Caco-2 (cell line): ENCODE measurements at regions not wholly inside any gene's neighbourhood (a gene's known extent, or its start where the extent isn't known, plus 50 kb on each side); places are given as distances from the start of the nearest gene placed in this dataset.

Source experiments
- BruUV-seq: library from RNA; stranded (reverse); fragments of 400-500 nt; replicated peaks from 2 replicates; lab custom pipeline; 2021; lab: Mats Ljungman, UMichigan
- CTCF ChIA-PET: fragments of 300-600 bp; sonication (Branson Sonifier 250); formaldehyde crosslinking; loops from one replicate; lab custom pipeline; 2022; ENCODE audit warnings: antibody characterized with exemption; lab: Charles Lee
- POLR2A ChIA-PET: fragments of 300-600 bp; sonication (Branson Sonifier 250); formaldehyde crosslinking; loops from one replicate; lab custom pipeline; 2022; ENCODE audit warnings: antibody characterized with exemption; lab: Charles Lee
- DNase-seq, 2 experiments: peaks; one replicate each; pipeline versions ENCODE4 v3.0.0 to v3.0.0-alpha.2; 2020 to 2022
- H3K27me3 ChIP-seq: replicated peaks from 2 replicates; pipeline ENCODE4 v1.6.0; 2011; ENCODE audit warnings: low read length; ENCODE audit not compliant: control insufficient read depth, insufficient read depth
- H3K36me3 ChIP-seq: 2 replicates; pipeline ENCODE4 v1.5.1; 2011; ENCODE audit warnings: low read length; ENCODE audit not compliant: control insufficient read depth, insufficient read depth
- H3K4me1 ChIP-seq: fragments of 250-450 bp; sonication (Bioruptor Pico); 2 replicates; pipeline ENCODE4 v1.5.1; 2020; ENCODE audit warnings: mild to moderate bottlenecking
- H3K4me3 ChIP-seq: 2 replicates; pipeline ENCODE4 v1.5.1; 2011; ENCODE audit warnings: low read depth, mild to moderate bottlenecking, control low read depth, low read length
- H3K9me3 ChIP-seq: fragments of 250-450 bp; sonication (Bioruptor Pico); 2 replicates; pipeline ENCODE4 v1.5.1; 2020; ENCODE audit warnings: mild to moderate bottlenecking, moderate library complexity
- H3K27ac Mint-ChIP-seq: one replicate; pipeline ENCODE4 v1.8.0; 2022; ENCODE audit warnings: mixed read lengths; ENCODE audit not compliant: unreplicated experiment
- H3K27me3 Mint-ChIP-seq: one replicate; pipeline ENCODE4 v1.8.0; 2022; ENCODE audit warnings: mixed read lengths; ENCODE audit not compliant: insufficient read depth, unreplicated experiment
- H3K36me3 Mint-ChIP-seq: one replicate; pipeline ENCODE4 v1.8.0; 2022; ENCODE audit warnings: mild to moderate bottlenecking, mixed read lengths; ENCODE audit not compliant: insufficient read depth, unreplicated experiment
- H3K4me1 Mint-ChIP-seq: one replicate; pipeline ENCODE4 v1.8.0; 2022; ENCODE audit warnings: low read depth, mixed read lengths; ENCODE audit not compliant: unreplicated experiment
- H3K4me3 Mint-ChIP-seq: one replicate; pipeline ENCODE4 v1.8.0; 2022; ENCODE audit warnings: mild to moderate bottlenecking, moderate library complexity, mixed read lengths; ENCODE audit not compliant: unreplicated experiment
- H3K9me3 Mint-ChIP-seq: one replicate; pipeline ENCODE4 v1.8.0; 2022; ENCODE audit warnings: mixed read lengths; ENCODE audit not compliant: unreplicated experiment
- intact Hi-C: fragments of 100-400 bp; cut with micrococcal nuclease; formaldehyde crosslinking; loops from one replicate; pipeline ENCODE4 v1.10.0; 2022; ENCODE audit not compliant: unreplicated experiment
- TF ChIP-seq, protein P1 (sequence below), 2 experiments: fragments of 200-600 bp in 1 of 2; IDR thresholded peaks; 1 replicate in 1 of 2; 2 replicates in 1 of 2; pipeline versions ENCODE4 v1.5.1 to v1.8.0; 2011 to 2022; ENCODE audit warnings: antibody characterized with exemption in 1 of 2, control low read depth in 1 of 2, inconsistent platforms in 1 of 2, low read depth in 1 of 2, low read length in 1 of 2, mild to moderate bottlenecking in 1 of 2, moderate library complexity in 1 of 2; ENCODE audit not compliant: insufficient read depth in 1 of 2, severe bottlenecking in 1 of 2, unreplicated experiment in 1 of 2

DNA sequence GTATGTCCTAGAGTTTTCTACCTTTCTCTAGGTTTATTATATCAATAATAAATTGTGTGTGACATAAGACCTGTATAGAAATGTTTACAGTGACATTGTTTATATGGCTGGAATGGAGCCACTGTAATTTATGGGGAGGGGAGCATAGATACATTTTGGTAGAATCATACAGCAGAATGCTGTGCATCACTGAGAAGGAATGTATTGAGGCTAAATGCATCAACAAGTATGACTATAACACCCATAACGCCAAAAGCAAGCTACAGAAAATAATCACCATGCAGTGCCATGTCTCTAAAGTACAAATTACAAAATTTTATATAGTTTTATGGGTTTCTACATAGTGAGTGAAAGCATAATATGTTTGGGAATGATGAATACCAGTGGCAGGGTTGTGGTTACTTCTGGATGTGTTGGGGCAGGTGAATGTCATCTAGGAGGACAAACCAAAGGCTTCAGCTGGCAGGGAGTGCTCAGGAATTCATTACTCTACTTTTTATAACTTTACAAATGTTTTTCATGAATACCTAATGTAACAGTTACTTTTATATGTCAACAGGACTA is 226.0 kb upstream of the NETO1 start:
- CTCF ChIA-PET, result no interaction called here
- no peaks in the 10 kb centered on the region for H3K36me3 Mint-ChIP-seq
- no peaks in the 10 kb centered on the region for H3K4me1 Mint-ChIP-seq

DNA sequence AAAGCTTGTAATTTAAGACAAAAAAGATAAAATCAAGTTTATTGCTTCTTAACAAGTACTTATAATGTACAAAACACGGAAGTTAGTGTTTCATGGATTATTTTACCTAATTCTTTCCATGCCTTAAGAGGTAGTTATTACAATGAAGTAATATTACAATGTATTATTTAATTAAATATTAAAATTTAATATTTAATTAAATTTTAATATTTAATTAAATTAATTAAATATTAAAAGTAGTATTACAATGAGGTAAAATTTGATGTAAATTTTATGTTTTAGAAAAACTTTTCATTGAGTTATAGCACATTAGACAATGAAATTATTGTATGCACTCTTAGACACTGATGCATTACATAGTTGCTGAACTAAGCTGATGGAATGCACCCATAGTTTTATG is 220.7 kb upstream of the NETO1 start:
- Mint-ChIP-seq H3K4me3 (no peak overlapping the region), H3K4me1 (no peaks in the 10 kb centered on the region), H3K36me3 (no peaks in the 10 kb centered on the region), H3K9me3 (no peaks in the 10 kb centered on the region), H3K27ac (no peak overlapping the region), H3K27me3 (no peaks in the 10 kb centered on the region)
- intact Hi-C loops, result no loop called here
- no peaks in the 10 kb centered on the region for H3K36me3 ChIP-seq
- CTCF ChIA-PET, result no interaction called here
- no peaks in the 10 kb centered on the region for H3K27me3 ChIP-seq
- TF ChIP-seq, protein P1, sequence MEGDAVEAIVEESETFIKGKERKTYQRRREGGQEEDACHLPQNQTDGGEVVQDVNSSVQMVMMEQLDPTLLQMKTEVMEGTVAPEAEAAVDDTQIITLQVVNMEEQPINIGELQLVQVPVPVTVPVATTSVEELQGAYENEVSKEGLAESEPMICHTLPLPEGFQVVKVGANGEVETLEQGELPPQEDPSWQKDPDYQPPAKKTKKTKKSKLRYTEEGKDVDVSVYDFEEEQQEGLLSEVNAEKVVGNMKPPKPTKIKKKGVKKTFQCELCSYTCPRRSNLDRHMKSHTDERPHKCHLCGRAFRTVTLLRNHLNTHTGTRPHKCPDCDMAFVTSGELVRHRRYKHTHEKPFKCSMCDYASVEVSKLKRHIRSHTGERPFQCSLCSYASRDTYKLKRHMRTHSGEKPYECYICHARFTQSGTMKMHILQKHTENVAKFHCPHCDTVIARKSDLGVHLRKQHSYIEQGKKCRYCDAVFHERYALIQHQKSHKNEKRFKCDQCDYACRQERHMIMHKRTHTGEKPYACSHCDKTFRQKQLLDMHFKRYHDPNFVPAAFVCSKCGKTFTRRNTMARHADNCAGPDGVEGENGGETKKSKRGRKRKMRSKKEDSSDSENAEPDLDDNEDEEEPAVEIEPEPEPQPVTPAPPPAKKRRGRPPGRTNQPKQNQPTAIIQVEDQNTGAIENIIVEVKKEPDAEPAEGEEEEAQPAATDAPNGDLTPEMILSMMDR (IDR thresholded peaks at IDR 0.05; ENCODE audit: insufficient read depth in 1 of 2, low read depth in 1 of 2, low read length in 1 of 2, severe bottlenecking in 1 of 2, unreplicated experiment in 1 of 2), result no peak
- DNase-seq, result no peak
- POLR2A ChIA-PET, result no interaction called here
- no peaks in the 10 kb centered on the region for H3K4me1 ChIP-seq
- no peaks in the 10 kb centered on the region for H3K9me3 ChIP-seq
- no peak overlapping the region for H3K4me3 ChIP-seq
- no TSS peak for BruUV-seq

More for the DNA sequence above, 226.0 kb upstream of the NETO1 start:
- H3K9me3 Mint-ChIP-seq, result no peaks in the 10 kb centered on the region
- Histone ChIP-seq H3K27me3 (no peaks in the 10 kb centered on the region), H3K36me3 (no peaks in the 10 kb centered on the region), H3K9me3 (no peaks in the 10 kb centered on the region), H3K4me3 (no peak overlapping the region), H3K4me1 (no peaks in the 10 kb centered on the region)
- no TSS peak for BruUV-seq
- no peak for DNase-seq
- no peaks in the 10 kb centered on the region for H3K27me3 Mint-ChIP-seq
- POLR2A ChIA-PET, result no interaction called here
- TF ChIP-seq, protein P1 (IDR thresholded peaks at IDR 0.05; ENCODE audit: insufficient read depth in 1 of 2, low read depth in 1 of 2, low read length in 1 of 2, severe bottlenecking in 1 of 2, unreplicated experiment in 1 of 2), result no peak
- H3K4me3 Mint-ChIP-seq, result no peak overlapping the region
- intact Hi-C loops, result no loop called here
- no peak overlapping the region for H3K27ac Mint-ChIP-seq

DNA sequence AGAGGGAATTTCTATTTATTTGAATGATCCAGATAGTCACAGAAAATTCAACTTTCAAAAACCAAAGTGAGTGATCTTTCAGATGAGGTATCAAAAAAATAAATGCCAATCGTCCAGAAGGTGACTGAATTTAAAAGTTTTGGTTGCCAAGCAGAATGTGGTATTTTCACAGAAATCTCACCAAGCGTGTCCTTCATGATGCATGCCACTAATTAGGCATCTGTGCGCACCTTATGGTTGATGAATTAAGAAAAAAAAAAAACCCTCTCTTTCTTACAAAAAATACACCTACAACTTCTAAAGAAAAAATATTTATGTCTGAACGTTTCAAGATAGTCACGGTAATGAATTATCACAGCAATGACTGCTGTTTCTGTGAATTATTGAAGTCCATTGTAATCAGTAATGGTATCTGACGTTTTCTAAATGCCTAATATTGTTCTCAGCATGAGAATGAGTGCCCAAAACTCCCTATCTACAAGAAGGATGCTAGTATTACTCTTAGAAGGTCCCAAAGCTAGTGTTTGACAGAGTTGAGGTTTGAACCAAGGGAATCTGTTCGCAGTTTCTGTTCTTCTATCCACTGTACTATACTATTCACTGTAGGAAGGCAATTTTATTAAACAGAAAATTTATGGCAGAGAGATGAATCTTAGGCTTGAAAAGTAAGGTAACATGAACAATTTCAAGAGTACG is 219.6 kb upstream of the NETO1 start:
- POLR2A ChIA-PET, result no interaction called here
- DNase-seq, result no peak

More for the DNA sequence above, 219.6 kb upstream of the NETO1 start:
- BruUV-seq, result no TSS peak
- CTCF ChIA-PET, result no interaction called here
- Mint-ChIP-seq H3K36me3 (no peaks in the 10 kb centered on the region), H3K4me3 (no peak overlapping the region), H3K9me3 (no peaks in the 10 kb centered on the region), H3K27ac (no peak overlapping the region), H3K27me3 (no peaks in the 10 kb centered on the region), H3K4me1 (no peaks in the 10 kb centered on the region)
- Histone ChIP-seq H3K4me3 (no peak overlapping the region), H3K36me3 (no peaks in the 10 kb centered on the region), H3K9me3 (no peaks in the 10 kb centered on the region), H3K4me1 (no peaks in the 10 kb centered on the region), H3K27me3 (no peaks in the 10 kb centered on the region)
- TF ChIP-seq, protein P1 (IDR thresholded peaks at IDR 0.05; ENCODE audit: insufficient read depth in 1 of 2, low read depth in 1 of 2, low read length in 1 of 2, severe bottlenecking in 1 of 2, unreplicated experiment in 1 of 2), result no peak
- intact Hi-C loops, result no loop called here
